ENCODE measurements at regions not wholly inside any gene's neighbourhood (a gene's known extent, or its start where the extent isn't known, plus 50 kb on each side); places are given as distances from the start of the nearest gene placed in this dataset.
"Not testable (repeated sequence)": the region's sequence is repeated elsewhere in the genome, so short reads cannot be mapped to it uniquely, and the experiment has no call there.

- intact Hi-C loops (cut with DNase I); ATAC-seq; DNase-seq (ENCODE audit: low spot score): not testable (repeated sequence)
Measured at GRCh38 chr4:18418195-18418898, 396.8 kb upstream of the LCORL start.

GRCh38 chr4:18417651-18418050 is 396.1 kb upstream of the LCORL start:
- intact Hi-C loops (cut with DNase I); ATAC-seq; DNase-seq (ENCODE audit: low spot score): not testable (repeated sequence)

DNA sequence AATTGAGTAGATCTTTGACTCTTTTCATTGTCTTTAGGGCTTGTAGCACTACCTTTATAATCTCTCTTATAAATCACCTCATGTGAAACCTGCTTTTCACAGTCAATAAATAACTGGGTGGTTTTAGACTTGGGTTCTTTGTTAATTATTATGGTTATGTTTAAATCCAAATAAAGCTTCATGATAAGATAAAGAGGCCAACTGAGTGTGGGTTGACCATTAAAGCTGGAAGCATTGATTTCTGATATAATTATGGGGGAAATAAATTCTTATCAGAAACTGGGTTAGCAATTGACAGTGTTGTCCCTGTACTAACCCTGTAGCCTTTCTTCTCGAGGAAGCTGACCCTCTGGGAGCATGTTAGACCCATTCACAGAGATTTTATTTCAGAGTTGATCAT is 384.7 kb upstream of the LCORL start:
- intact Hi-C loops (cut with DNase I), result no loop called here
- ATAC-seq (no peak), DNase-seq (ENCODE audit: low spot score) (no peak)

GRCh38 chr4:18405054-18405453 is 383.5 kb upstream of the LCORL start:
- DNase-seq (ENCODE audit: low spot score), result no peak
- no peak for ATAC-seq
- intact Hi-C loops (cut with DNase I), result no loop called here

- no peak for ATAC-seq
- no peak for DNase-seq (ENCODE audit: low spot score)
- intact Hi-C loops (cut with DNase I), result no loop called here
Measured at GRCh38 chr4:18404642-18405041, 383.1 kb upstream of the LCORL start.

GRCh38 chr4:18403327-18403726 is 381.8 kb upstream of the LCORL start:
- DNase-seq (ENCODE audit: low spot score), result no peak
- no peak for ATAC-seq
- intact Hi-C loops (cut with DNase I), result no loop called here

DNA sequence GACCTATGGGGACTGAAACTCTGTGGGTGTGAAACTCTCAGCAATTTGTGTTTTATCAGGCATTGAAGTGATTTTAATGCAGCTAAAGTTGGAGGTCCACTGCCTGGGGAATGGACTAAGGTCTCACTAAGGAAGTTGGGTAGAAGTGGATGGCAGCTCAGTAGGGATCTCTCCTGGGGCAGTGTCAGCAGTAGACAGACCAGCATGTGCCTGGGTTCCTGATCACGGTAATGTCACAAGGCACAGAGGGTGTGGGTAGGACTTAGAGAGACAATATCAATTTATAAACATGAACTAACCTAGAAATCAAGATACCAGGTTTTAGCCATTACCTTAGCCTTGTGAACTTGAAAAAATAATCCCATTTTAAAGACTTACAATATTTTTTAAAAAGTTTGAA is 380.3 kb upstream of the LCORL start:
- DNase-seq (ENCODE audit: low spot score) (no peak), ATAC-seq (no peak)
- intact Hi-C loops (cut with DNase I), result no loop called here

GRCh38 chr4:18401425-18401824 is 379.9 kb upstream of the LCORL start:
- no peak for DNase-seq (ENCODE audit: low spot score)
- no peak for ATAC-seq
- intact Hi-C loops (cut with DNase I), result no loop called here

GRCh38 chr4:18398661-18399060 is 377.1 kb upstream of the LCORL start:
- intact Hi-C loops (cut with DNase I), result no loop called here
- ATAC-seq (no peak), DNase-seq (ENCODE audit: low spot score) (no peak)

- intact Hi-C loops (cut with DNase I), result no loop called here
- no peak for DNase-seq (ENCODE audit: low spot score)
- ATAC-seq, result no peak
Measured at GRCh38 chr4:18397681-18398390, 376.3 kb upstream of the LCORL start.

GRCh38 chr4:18394656-18395055 is 373.1 kb upstream of the LCORL start:
- DNase-seq (ENCODE audit: low spot score) (no peak), ATAC-seq (no peak)
- intact Hi-C loops (cut with DNase I), result no loop called here

DNA sequence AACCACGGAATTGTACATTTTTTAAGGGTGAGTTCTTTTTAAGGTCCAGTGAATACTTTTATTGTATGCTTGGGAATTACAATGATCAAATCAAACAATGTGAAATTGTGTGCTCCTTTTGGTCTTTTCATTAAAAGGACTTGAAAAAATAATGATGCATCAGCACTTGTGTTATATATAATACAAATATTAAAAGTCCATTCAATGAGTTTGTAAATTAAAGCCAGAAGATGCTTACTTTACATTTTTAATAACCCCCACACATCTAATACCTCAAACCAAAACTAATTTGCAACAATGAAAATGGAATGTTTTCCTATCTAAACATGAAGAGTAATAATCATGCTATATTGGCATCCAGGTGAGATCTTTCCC is 369.8 kb upstream of the LCORL start:
- no peak for DNase-seq (ENCODE audit: low spot score)

DNA sequence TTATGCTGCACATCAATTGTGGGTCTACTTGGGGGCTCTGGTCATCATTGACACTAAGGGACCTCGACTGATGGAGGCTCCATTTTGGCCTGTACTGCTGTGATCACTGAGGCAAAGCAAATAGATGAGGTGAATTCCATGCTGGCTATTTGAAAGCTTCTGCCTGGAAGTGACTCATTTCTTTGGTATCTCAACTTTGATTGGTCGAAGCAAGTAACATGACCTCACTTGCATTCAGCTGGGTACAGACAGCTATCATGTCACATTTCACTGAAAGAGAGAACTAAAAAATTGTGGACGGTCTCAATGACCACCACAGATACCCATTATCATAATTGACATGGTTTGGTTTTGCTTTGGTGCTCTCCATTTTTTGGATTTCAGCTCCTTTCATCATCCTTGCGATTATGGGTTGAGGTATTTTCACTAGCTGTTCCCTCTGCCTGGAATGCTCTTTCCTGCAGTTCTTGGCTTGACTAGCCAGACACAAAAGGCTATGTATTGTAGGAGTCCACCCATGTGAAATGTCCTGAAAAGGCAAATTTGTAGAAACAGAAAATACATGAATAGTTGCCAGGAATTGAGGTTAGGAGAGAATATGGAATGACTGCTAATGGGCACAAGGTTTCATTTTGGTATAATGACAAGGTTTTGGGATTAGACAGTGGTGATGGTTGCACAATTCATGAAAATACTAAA is 369.2 kb upstream of the LCORL start:
- intact Hi-C loops (cut with DNase I), result no loop called here
- no peak for DNase-seq (ENCODE audit: low spot score)
- ATAC-seq, result no peak

More for the DNA sequence above, 369.8 kb upstream of the LCORL start:
- intact Hi-C loops (cut with DNase I), result no loop called here
- ATAC-seq, result no peak

GRCh38 chr4:18389115-18389514 is 367.6 kb upstream of the LCORL start:
- DNase-seq (ENCODE audit: low spot score) (no peak), ATAC-seq (no peak)
- intact Hi-C loops (cut with DNase I), result no loop called here

GRCh38 chr4:18388039-18388438 is 366.5 kb upstream of the LCORL start:
- intact Hi-C loops (cut with DNase I), result no loop called here
- ATAC-seq, result no peak
- no peak for DNase-seq (ENCODE audit: low spot score)

GRCh38 chr4:18381186-18381585 is 359.6 kb upstream of the LCORL start:
- intact Hi-C loops (cut with DNase I), result no loop called here
- ATAC-seq, result no peak
- DNase-seq (ENCODE audit: low spot score), result no peak

- no peak for DNase-seq (ENCODE audit: low spot score)
- ATAC-seq, result no peak
- intact Hi-C loops (cut with DNase I), result no loop called here
Measured at GRCh38 chr4:18369561-18369960, 348.0 kb upstream of the LCORL start.

GRCh38 chr4:18366892-18367291 is 345.3 kb upstream of the LCORL start:
- ATAC-seq, result no peak
- intact Hi-C loops (cut with DNase I), result no loop called here
- no peak for DNase-seq (ENCODE audit: low spot score)

GRCh38 chr4:18366136-18366535 is 344.6 kb upstream of the LCORL start:
- intact Hi-C loops (cut with DNase I), result no loop called here
- ATAC-seq, result no peak
- DNase-seq (ENCODE audit: low spot score), result no peak

GRCh38 chr4:18343581-18343980 is 322.0 kb upstream of the LCORL start:
- ATAC-seq (no peak), DNase-seq (ENCODE audit: low spot score) (no peak)
- intact Hi-C loops (cut with DNase I), result no loop called here
